ENCODE measurements at regions not wholly inside any gene's neighbourhood (a gene's known extent, or its start where the extent isn't known, plus 50 kb on each side); places are given as distances from the start of the nearest gene placed in this dataset.

DNA sequence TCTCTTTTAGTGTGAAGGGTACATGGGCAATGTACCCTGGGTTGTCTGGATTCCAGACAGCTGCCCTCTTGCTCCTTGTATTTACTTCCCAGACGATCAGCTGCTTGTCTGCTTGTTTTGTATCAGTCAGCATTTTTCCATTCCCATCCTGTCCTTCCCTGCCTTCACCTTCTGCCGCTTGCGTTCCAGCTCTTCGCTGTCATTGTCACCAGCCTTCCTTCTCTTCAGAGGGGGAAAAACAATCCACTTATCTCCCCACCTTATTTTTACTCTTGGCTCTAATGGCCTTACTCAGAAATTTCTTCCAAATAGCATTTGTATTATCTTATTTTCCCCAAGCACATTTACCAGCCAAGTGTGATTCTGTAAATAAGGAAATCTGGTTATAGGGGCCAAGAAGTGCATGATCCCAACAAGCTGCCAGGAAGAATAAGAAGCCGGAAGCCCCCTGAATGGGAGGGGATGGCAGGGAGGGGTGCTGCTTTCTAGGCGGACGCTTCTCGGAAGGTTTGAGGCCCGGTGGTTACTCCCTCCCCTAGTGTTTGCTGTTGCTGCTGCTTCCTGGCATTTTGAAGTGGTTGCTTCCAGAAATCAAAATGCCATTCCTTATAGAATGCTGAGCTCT lies 497.6 kb downstream of the NTRK3 start:
- DNase-seq (ENCODE audit: low read depth in 1 of 2, low spot score in 1 of 2) = peak in 1 of 2 donors; percentile 9
- peaks cover 7% of the 10 kb centered on the region for H3K4me1 ChIP-seq (ENCODE audit: low read depth)
- H3K4me3 ChIP-seq = no peak overlapping the region
- H3K27me3 ChIP-seq = peaks cover 4% of the 10 kb centered on the region
- no peaks in the 10 kb centered on the region for H3K9me3 ChIP-seq (ENCODE audit: low read depth)
- TF ChIP-seq, protein P1, sequence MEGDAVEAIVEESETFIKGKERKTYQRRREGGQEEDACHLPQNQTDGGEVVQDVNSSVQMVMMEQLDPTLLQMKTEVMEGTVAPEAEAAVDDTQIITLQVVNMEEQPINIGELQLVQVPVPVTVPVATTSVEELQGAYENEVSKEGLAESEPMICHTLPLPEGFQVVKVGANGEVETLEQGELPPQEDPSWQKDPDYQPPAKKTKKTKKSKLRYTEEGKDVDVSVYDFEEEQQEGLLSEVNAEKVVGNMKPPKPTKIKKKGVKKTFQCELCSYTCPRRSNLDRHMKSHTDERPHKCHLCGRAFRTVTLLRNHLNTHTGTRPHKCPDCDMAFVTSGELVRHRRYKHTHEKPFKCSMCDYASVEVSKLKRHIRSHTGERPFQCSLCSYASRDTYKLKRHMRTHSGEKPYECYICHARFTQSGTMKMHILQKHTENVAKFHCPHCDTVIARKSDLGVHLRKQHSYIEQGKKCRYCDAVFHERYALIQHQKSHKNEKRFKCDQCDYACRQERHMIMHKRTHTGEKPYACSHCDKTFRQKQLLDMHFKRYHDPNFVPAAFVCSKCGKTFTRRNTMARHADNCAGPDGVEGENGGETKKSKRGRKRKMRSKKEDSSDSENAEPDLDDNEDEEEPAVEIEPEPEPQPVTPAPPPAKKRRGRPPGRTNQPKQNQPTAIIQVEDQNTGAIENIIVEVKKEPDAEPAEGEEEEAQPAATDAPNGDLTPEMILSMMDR (IDR thresholded peaks at IDR 0.05; ENCODE audit: low read depth, low read length) = no peak
- H3K27ac ChIP-seq = no peak overlapping the region
- no peaks in the 10 kb centered on the region for H3K36me3 ChIP-seq

DNA sequence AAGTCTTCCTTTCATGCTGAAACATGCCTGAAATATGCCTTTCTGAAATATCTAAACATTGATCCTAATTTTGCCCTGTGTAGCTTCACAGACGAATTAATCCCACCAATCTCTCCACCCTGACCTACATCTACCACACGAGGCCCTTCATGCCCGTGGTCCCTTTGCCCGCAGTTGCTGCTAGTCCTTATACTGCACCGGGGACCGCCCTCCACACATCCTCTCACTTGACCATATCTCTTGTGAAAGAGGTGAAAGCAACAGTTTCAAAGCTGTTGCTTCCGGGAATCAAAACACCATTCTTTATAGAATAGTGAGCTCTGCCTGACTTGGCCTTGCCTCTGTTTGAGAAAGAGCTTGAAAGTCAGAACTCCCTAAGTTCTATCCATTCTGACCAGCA lies 499.5 kb downstream of the NTRK3 start:
- TF ChIP-seq, protein P1 (IDR thresholded peaks at IDR 0.05; ENCODE audit: low read depth, low read length) = no peak
- DNase-seq (ENCODE audit: low read depth in 1 of 2, low spot score in 1 of 2) = no peak
- Histone ChIP-seq H3K36me3 (no peaks in the 10 kb centered on the region), H3K27me3 (peaks cover 4% of the 10 kb centered on the region), H3K4me1 (ENCODE audit: low read depth) (peaks cover 7% of the 10 kb centered on the region), H3K9me3 (ENCODE audit: low read depth) (no peaks in the 10 kb centered on the region), H3K4me3 (no peak overlapping the region), H3K27ac (no peak overlapping the region)

DNA sequence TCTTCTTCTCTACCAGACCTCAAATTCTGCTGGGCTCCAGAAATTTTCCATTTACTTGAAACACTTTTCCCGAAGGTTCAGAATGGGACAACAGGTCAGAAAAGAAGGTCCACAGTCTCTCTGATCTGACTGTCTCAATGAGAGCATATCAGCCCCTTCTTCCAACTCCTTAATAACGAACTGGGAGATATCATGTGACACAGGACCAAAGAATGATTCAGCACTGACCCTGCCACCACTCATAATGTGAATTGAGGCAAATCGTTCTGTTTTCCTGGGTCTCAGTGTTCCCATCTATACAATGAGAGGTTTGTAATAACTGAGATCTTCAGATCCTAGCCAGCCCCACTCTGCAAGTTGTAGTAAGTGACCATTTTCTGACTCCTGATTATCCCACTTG lies 500.5 kb downstream of the NTRK3 start:
- no peaks in the 10 kb centered on the region for H3K36me3 ChIP-seq
- no peak for DNase-seq (ENCODE audit: low read depth in 1 of 2, low spot score in 1 of 2)
- TF ChIP-seq, protein P1 (IDR thresholded peaks at IDR 0.05; ENCODE audit: low read depth, low read length) = no peak
- no peak overlapping the region for H3K4me3 ChIP-seq
- peaks cover 7% of the 10 kb centered on the region for H3K27me3 ChIP-seq
- H3K4me1 ChIP-seq (ENCODE audit: low read depth) = peaks cover 7% of the 10 kb centered on the region
- H3K9me3 ChIP-seq (ENCODE audit: low read depth) = no peaks in the 10 kb centered on the region
- no peak overlapping the region for H3K27ac ChIP-seq

DNA sequence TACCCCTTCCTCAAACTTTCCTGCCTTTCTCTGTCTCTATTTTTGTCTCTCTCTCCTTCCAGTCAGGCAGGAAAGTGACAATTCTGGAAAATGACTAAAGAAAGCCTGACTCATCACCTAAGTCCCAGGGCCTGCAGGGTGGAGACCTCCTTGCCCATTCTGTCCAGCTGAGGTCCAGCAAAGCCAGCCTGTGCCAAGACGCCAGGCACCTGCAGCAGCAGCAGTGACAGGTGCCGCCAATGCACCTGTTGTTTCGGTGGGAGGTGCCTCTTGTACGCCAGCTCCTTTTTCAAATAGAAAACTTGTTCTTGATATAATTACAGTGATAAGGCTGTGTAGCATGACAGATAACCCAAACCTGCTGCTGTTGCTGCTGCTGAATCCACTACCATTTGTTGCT lies 501.3 kb downstream of the NTRK3 start:
- DNase-seq (ENCODE audit: low read depth in 1 of 2, low spot score in 1 of 2) = no peak
- peaks cover 7% of the 10 kb centered on the region for H3K4me1 ChIP-seq (ENCODE audit: low read depth)
- no peaks in the 10 kb centered on the region for H3K36me3 ChIP-seq
- H3K27ac ChIP-seq = no peak overlapping the region
- H3K9me3 ChIP-seq (ENCODE audit: low read depth) = no peaks in the 10 kb centered on the region
- TF ChIP-seq, protein P1 (IDR thresholded peaks at IDR 0.05; ENCODE audit: low read depth, low read length) = no peak
- peaks cover 7% of the 10 kb centered on the region for H3K27me3 ChIP-seq
- no peak overlapping the region for H3K4me3 ChIP-seq

DNA sequence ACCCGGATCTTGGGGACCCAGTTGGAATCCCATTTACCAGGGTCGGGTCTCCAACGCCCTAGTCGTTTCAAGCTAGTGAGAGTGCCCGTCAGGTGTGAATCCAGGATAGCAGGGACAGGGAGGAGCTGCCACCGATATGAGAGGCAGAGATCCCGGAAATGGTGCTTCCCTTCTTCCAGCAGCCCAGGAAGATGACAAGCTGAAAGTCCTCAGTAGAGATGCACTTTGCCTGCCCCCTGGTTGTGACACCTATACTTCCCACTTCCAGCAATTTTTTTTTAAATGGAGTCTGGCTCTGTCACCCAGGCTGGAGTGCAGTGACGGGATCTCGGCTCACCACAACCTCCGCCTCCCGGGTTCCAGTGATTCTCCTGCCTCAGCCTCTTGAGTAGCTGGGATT lies 503.0 kb downstream of the NTRK3 start:
- no peaks in the 10 kb centered on the region for H3K9me3 ChIP-seq (ENCODE audit: low read depth)
- no peak overlapping the region for H3K4me3 ChIP-seq
- DNase-seq (ENCODE audit: low read depth in 1 of 2, low spot score in 1 of 2) = no peak
- TF ChIP-seq, protein P1 (IDR thresholded peaks at IDR 0.05; ENCODE audit: low read depth, low read length) = no peak
- no peak overlapping the region for H3K27ac ChIP-seq
- peaks cover 7% of the 10 kb centered on the region for H3K4me1 ChIP-seq (ENCODE audit: low read depth)
- H3K27me3 ChIP-seq = peaks cover 7% of the 10 kb centered on the region
- no peaks in the 10 kb centered on the region for H3K36me3 ChIP-seq

All from cardiac muscle cell (in vitro differentiated cells and primary cell).